GM23338 (cell line): ENCODE measurements at regions not wholly inside any gene's neighbourhood (a gene's known extent, or its start where the extent isn't known, plus 50 kb on each side); places are given as distances from the start of the nearest gene placed in this dataset.
A peak's percentile ranks its signal among the peaks of the same experiment; 100 is the strongest.

ENCODE experiments used
- ATAC-seq: fragments of 200-7000 bp; cut with Tn5 transposase; 3 replicates; pipeline ENCODE4 v1.9.1; 2020
- DNase-seq: peaks from one replicate; pipeline ENCODE4 v3.0.0-alpha.2; 2015; ENCODE audit warnings: low spot score
- H2AFZ ChIP-seq: fragments of 200-600 bp; sonication (generic); 2 replicates; pipeline ENCODE4 v1.8.0; 2016; ENCODE audit warnings: antibody characterized with exemption, mild to moderate bottlenecking, moderate library complexity
- H3F3A ChIP-seq: fragments of 200-600 bp; sonication (generic); replicated peaks from 2 replicates; pipeline ENCODE4 v1.8.0; 2017; ENCODE audit warnings: antibody characterized with exemption, mixed run types, low read depth
- H3K27ac ChIP-seq: fragments of 200-600 bp; sonication (generic); 2 replicates; pipeline ENCODE4 v1.6.1; 2016; ENCODE audit warnings: low read depth
- H3K27me3 ChIP-seq: fragments of 200-600 bp; sonication (generic); 2 replicates; pipeline ENCODE4 v1.8.0; 2016; ENCODE audit warnings: mild to moderate bottlenecking, mixed run types, moderate library complexity; ENCODE audit not compliant: insufficient read depth
- H3K36me3 ChIP-seq: fragments of 200-600 bp; sonication (generic); 2 replicates; pipeline ENCODE4 v1.8.0; 2016; ENCODE audit warnings: mild to moderate bottlenecking; ENCODE audit not compliant: insufficient read depth
- H3K4me1 ChIP-seq: fragments of 200-600 bp; sonication (generic); 2 replicates; pipeline ENCODE4 v1.8.0; 2016; ENCODE audit warnings: mild to moderate bottlenecking, moderate library complexity; ENCODE audit not compliant: insufficient read depth
- H3K4me2 ChIP-seq: fragments of 200-600 bp; sonication (generic); 2 replicates; pipeline ENCODE4 v1.7.1; 2017; ENCODE audit warnings: mixed run types
- H3K4me3 ChIP-seq: fragments of 200-600 bp; sonication (generic); 2 replicates; pipeline ENCODE4 v1.6.1; 2016; ENCODE audit warnings: mixed run types
- H3K79me2 ChIP-seq: fragments of 200-600 bp; sonication (generic); replicated peaks from 2 replicates; pipeline ENCODE4 v1.8.0; 2017; ENCODE audit warnings: mild to moderate bottlenecking; ENCODE audit not compliant: insufficient read depth
- H3K9me2 ChIP-seq: fragments of 200-600 bp; sonication (generic); 2 replicates; pipeline ENCODE4 v1.8.0; 2017; ENCODE audit not compliant: insufficient read depth
- H4K20me1 ChIP-seq: fragments of 200-600 bp; sonication (generic); replicated peaks from 2 replicates; pipeline ENCODE4 v1.8.0; 2017; ENCODE audit warnings: mild to moderate bottlenecking; ENCODE audit not compliant: insufficient read depth
- H3K27ac Mint-ChIP-seq: 2 replicates; pipeline ENCODE4 v1.8.0; 2020; ENCODE audit warnings: inconsistent platforms, mild to moderate bottlenecking, moderate library complexity, mixed read lengths
- H3K27me3 Mint-ChIP-seq: 3 replicates; pipeline ENCODE4 v1.8.0; 2022; ENCODE audit warnings: low read depth, mild to moderate bottlenecking, moderate library complexity, mixed read lengths, inconsistent platforms; ENCODE audit not compliant: insufficient read depth, poor library complexity
- H3K36me3 Mint-ChIP-seq: 3 replicates; pipeline ENCODE4 v1.8.0; 2021; ENCODE audit warnings: low read depth, mild to moderate bottlenecking, inconsistent platforms, moderate library complexity, mixed read lengths
- H3K4me1 Mint-ChIP-seq: 3 replicates; pipeline ENCODE4 v1.8.0; 2020; ENCODE audit warnings: mild to moderate bottlenecking, inconsistent platforms, mixed read lengths
- H3K4me3 Mint-ChIP-seq: 3 replicates; pipeline ENCODE4 v1.8.0; 2021; ENCODE audit warnings: moderate library complexity, mild to moderate bottlenecking, inconsistent platforms, mixed read lengths
- H3K9me3 Mint-ChIP-seq: 3 replicates; pipeline ENCODE4 v1.8.0; 2020; ENCODE audit warnings: moderate library complexity, mild to moderate bottlenecking, inconsistent platforms, mixed read lengths
- CREB1 ChIP-seq: fragments of 250-450 bp; sonication (Bioruptor Pico); IDR thresholded peaks from 2 replicates; pipeline ENCODE4 v1.5.0; 2020; ENCODE audit warnings: low read depth, mild to moderate bottlenecking, moderate library complexity
- CTCF ChIP-seq, 2 experiments: fragments of 200-600 bp in 1 of 2; sonication (generic) in 1 of 2; conservative IDR thresholded peaks; 2 replicates each; pipeline versions ENCODE4 v1.5.1 to v1.6.1; 2016 to 2017; ENCODE audit warnings: antibody characterized with exemption in 2 of 2, low read depth in 2 of 2, mild to moderate bottlenecking in 2 of 2, moderate library complexity in 1 of 2
- ETS1 ChIP-seq: IDR thresholded peaks from 2 replicates; pipeline ENCODE4 v1.6.1; 2016; ENCODE audit warnings: antibody characterized with exemption
- EZH2phosphoT487 ChIP-seq: fragments of 200-600 bp; sonication (generic); IDR thresholded peaks from one replicate; pipeline ENCODE4 v1.8.1; 2018; ENCODE audit warnings: antibody characterized with exemption; ENCODE audit not compliant: unreplicated experiment
- NANOG ChIP-seq: IDR thresholded peaks from 2 replicates; pipeline ENCODE4 v1.6.1; 2016; ENCODE audit warnings: antibody characterized with exemption, borderline replicate concordance
- STAT1 ChIP-seq: IDR thresholded peaks from one replicate; pipeline ENCODE4 v1.6.1; 2016; ENCODE audit warnings: antibody characterized with exemption; ENCODE audit not compliant: unreplicated experiment
- ZNF462 ChIP-seq: fragments of 250-450 bp; sonication (Bioruptor Pico); IDR thresholded peaks from 2 replicates; pipeline ENCODE4 v1.5.0; 2020; ENCODE audit warnings: mild to moderate bottlenecking, moderate library complexity

GRCh38 chr3:191997579-191998268 lies 536.8 kb downstream of the PYDC2 start:
- no peak overlapping the region for H3K27ac ChIP-seq
- H3K27ac Mint-ChIP-seq = no peak overlapping the region

More at GRCh38 chr3:191997579-191998268, 536.8 kb downstream of the PYDC2 start:
- Mint-ChIP-seq H3K36me3 (peaks cover 28% of the 10 kb centered on the region), H3K4me1 (peaks cover 9% of the 10 kb centered on the region; the same call in 2 of the 3 replicates), H3K4me3 (no peak overlapping the region), H3K27me3 (no peaks in the 10 kb centered on the region), H3K9me3 (peaks cover 35% of the 10 kb centered on the region)
- Histone ChIP-seq H3K36me3 (peaks cover 4% of the 10 kb centered on the region; the same call in 1 of the 2 replicates), H4K20me1 (no peaks in the 10 kb centered on the region), H3K4me1 (no peaks in the 10 kb centered on the region; the same call in 1 of the 2 replicates), H3K27me3 (no peaks in the 10 kb centered on the region), H3K4me3 (no peak overlapping the region), H3K9me2 (peaks cover 6% of the 10 kb centered on the region), H3K4me2 (no peak overlapping the region), H3F3A (no peaks in the 10 kb centered on the region), H3K79me2 (no peaks in the 10 kb centered on the region), H2AFZ (peak overlapping the region; percentile 1; the same call in 1 of the 2 replicates)
- DNase-seq (peak; percentile 4), ATAC-seq (peak; percentile 79)
- TF ChIP-seq CTCF (conservative IDR thresholded peaks at IDR 0.05; ENCODE audit: low read depth in 2 of 2) = no peak
- no peak for TF ChIP-seq CREB1 (CRISPR knock-in tag)
- no peak for TF ChIP-seq STAT1
- no peak for TF ChIP-seq ETS1
- no peak for TF ChIP-seq EZH2phosphoT487
- no peak for TF ChIP-seq NANOG
- 0 out of 2 replicates have a peak, but pooled peaks have one; percentile 16 for TF ChIP-seq ZNF462 (CRISPR knock-in tag)
